H1 (cell line): ENCODE measurements at regions not wholly inside any gene's neighbourhood (a gene's known extent, or its start where the extent isn't known, plus 50 kb on each side); places are given as distances from the start of the nearest gene placed in this dataset.

Source experiments
- CTCF ChIA-PET: fragments of 300-600 bp; sonication (Branson Sonifier 250); formaldehyde crosslinking; loops from one replicate; lab custom pipeline; 2021; ENCODE audit not compliant: partially characterized antibody; lab: Charles Lee
- POLR2A ChIA-PET: fragments of 300-600 bp; sonication (Branson Sonifier 250); formaldehyde crosslinking; loops from one replicate; lab custom pipeline; 2021; ENCODE audit warnings: inconsistent platforms; ENCODE audit not compliant: partially characterized antibody; lab: Charles Lee
- DNase-seq, 2 experiments: peaks; one replicate each; pipeline versions ENCODE4 v3.0.0 to v3.0.0-alpha.2; 2010 to 2022; ENCODE audit warnings: low spot score in 2 of 2, low read depth in 1 of 2, mixed read lengths in 1 of 2
- FAIRE-seq: peaks from 2 replicates; lab custom pipeline; 2011; peaks lifted over from hg19 to GRCh38; lab: Jason Lieb, UNC
- H2AFZ ChIP-seq: 2 replicates; pipeline ENCODE4 v1.8.1; 2012; ENCODE audit warnings: low read length, inconsistent platforms
- H2AK5ac ChIP-seq: 2 replicates; pipeline ENCODE4 v1.6.1; 2013; ENCODE audit warnings: low read depth, low read length
- H2BK120ac ChIP-seq: replicated peaks from 2 replicates; pipeline ENCODE3; 2013; ENCODE audit warnings: low read depth, low read length, inconsistent platforms
- H2BK12ac ChIP-seq: 2 replicates; pipeline ENCODE4 v1.6.1; 2013; ENCODE audit warnings: low read depth, low read length
- H2BK15ac ChIP-seq: 2 replicates; pipeline ENCODE4 v1.6.1; 2013; ENCODE audit warnings: low read length
- H2BK20ac ChIP-seq: 2 replicates; pipeline ENCODE4 v1.6.1; 2013; ENCODE audit warnings: low read length
- H2BK5ac ChIP-seq: 2 replicates; pipeline ENCODE4 v1.6.1; 2013; ENCODE audit warnings: low read depth, low read length
- H3K14ac ChIP-seq: 2 replicates; pipeline ENCODE4 v1.6.1; 2013; ENCODE audit warnings: inconsistent platforms; ENCODE audit not compliant: insufficient read length
- H3K18ac ChIP-seq: 2 replicates; pipeline ENCODE4 v1.6.1; 2013; ENCODE audit warnings: low read length; ENCODE audit errors: extremely low read depth
- H3K23ac ChIP-seq: 2 replicates; pipeline ENCODE4 v1.6.1; 2013; ENCODE audit warnings: inconsistent platforms; ENCODE audit not compliant: insufficient read length
- H3K23me2 ChIP-seq: 2 replicates; pipeline ENCODE4 v1.6.1; 2013; ENCODE audit warnings: low read depth, low read length
- H3K27ac ChIP-seq: 2 replicates; pipeline ENCODE4 v1.6.1; 2011; ENCODE audit warnings: low read depth, low read length, inconsistent platforms
- H3K27me3 ChIP-seq, 4 experiments: replicated peaks in 1 of 4; 1 replicate in 1 of 4; 2 replicates in 3 of 4; pipeline versions ENCODE4 v1.6.1 to v1.8.1; 2011 to 2013; ENCODE audit warnings: low read length in 3 of 4, mild to moderate bottlenecking in 3 of 4, inconsistent platforms in 2 of 4, mixed read lengths in 2 of 4, moderate library complexity in 1 of 4; ENCODE audit not compliant: control insufficient read depth in 3 of 4, insufficient read depth in 3 of 4; ENCODE audit errors: extremely low read depth in 1 of 4
- H3K36me3 ChIP-seq, 4 experiments: 2 replicates each; pipeline versions ENCODE4 v1.6.1 to v1.8.1; 2011 to 2013; ENCODE audit warnings: mild to moderate bottlenecking in 4 of 4, low read length in 3 of 4, moderate library complexity in 2 of 4, control low read depth in 1 of 4, inconsistent platforms in 1 of 4; ENCODE audit not compliant: insufficient read depth in 4 of 4, control insufficient read depth in 2 of 4
- H3K4ac ChIP-seq: replicated peaks from 2 replicates; pipeline ENCODE3; 2013; ENCODE audit warnings: low read length, low read depth, mixed read lengths, inconsistent platforms; ENCODE audit not compliant: insufficient read length
- H3K4me1 ChIP-seq, 4 experiments: replicated peaks in 1 of 4; 1 replicate in 1 of 4; 2 replicates in 3 of 4; pipeline versions ENCODE4 v1.6.1 to v1.8.1; 2011 to 2013; ENCODE audit warnings: low read length in 3 of 4, inconsistent platforms in 2 of 4, mixed read lengths in 1 of 4; ENCODE audit not compliant: insufficient read depth in 4 of 4, control insufficient read depth in 3 of 4
- H3K4me2 ChIP-seq, 2 experiments: 2 replicates each; pipeline versions ENCODE4 v1.6.1 to v1.8.1; 2011 to 2013; ENCODE audit warnings: low read depth in 2 of 2, low read length in 2 of 2, control low read depth in 1 of 2, inconsistent platforms in 1 of 2, mild to moderate bottlenecking in 1 of 2; ENCODE audit not compliant: insufficient read depth in 1 of 2
- H3K4me3 ChIP-seq, 4 experiments: fragments of 200-600, 300-600 bp in 1 of 4; sonication (generic), shearing (Covaris generic), sonication (Bioruptor Twin) in 1 of 4; 2 replicates each; pipeline versions ENCODE4 v1.5.1 to v1.8.1; 2011 to 2016; ENCODE audit warnings: low read length in 4 of 4, low read depth in 3 of 4, control low read depth in 2 of 4, inconsistent platforms in 2 of 4, mild to moderate bottlenecking in 2 of 4, mixed read lengths in 1 of 4, moderate library complexity in 1 of 4; ENCODE audit not compliant: insufficient read depth in 2 of 4; ENCODE audit errors: extremely low read depth in 1 of 4
- H3K56ac ChIP-seq: replicated peaks from 2 replicates; pipeline ENCODE3; 2013; ENCODE audit warnings: low read depth, mild to moderate bottlenecking, mixed read lengths, low read length, inconsistent platforms; ENCODE audit not compliant: insufficient read length
- H3K79me1 ChIP-seq: 2 replicates; pipeline ENCODE4 v1.6.1; 2013; ENCODE audit warnings: low read depth, low read length, control low read depth
- H3K79me2 ChIP-seq, 2 experiments: 2 replicates each; pipeline versions ENCODE4 v1.6.1 to v1.8.1; 2012 to 2013; ENCODE audit warnings: low read length in 2 of 2, mild to moderate bottlenecking in 2 of 2, inconsistent platforms in 1 of 2; ENCODE audit not compliant: insufficient read depth in 2 of 2, control insufficient read depth in 1 of 2
- H3K9ac ChIP-seq, 4 experiments: replicated peaks in 1 of 4; 1 replicate in 1 of 4; 2 replicates in 3 of 4; pipeline versions ENCODE4 v1.6.1 to v1.8.1; 2011 to 2013; ENCODE audit warnings: low read depth in 3 of 4, low read length in 3 of 4, control low read depth in 2 of 4, mild to moderate bottlenecking in 2 of 4, moderate library complexity in 2 of 4, inconsistent platforms in 1 of 4; ENCODE audit errors: extremely low read depth in 1 of 4
- H3K9me3 ChIP-seq, 2 experiments: 2 replicates each; pipeline versions ENCODE4 v1.6.1 to v1.8.1; 2012 to 2013; ENCODE audit warnings: mild to moderate bottlenecking in 2 of 2, moderate library complexity in 2 of 2, control low read depth in 1 of 2, inconsistent platforms in 1 of 2, low read depth in 1 of 2, low read length in 1 of 2, mixed read lengths in 1 of 2; ENCODE audit not compliant: insufficient read depth in 2 of 2
- H4K20me1 ChIP-seq, 2 experiments: replicated peaks in 1 of 2; 2 replicates each; pipeline versions ENCODE3 to v1.8.1; 2011 to 2013; ENCODE audit warnings: inconsistent platforms in 2 of 2, low read length in 2 of 2, mild to moderate bottlenecking in 1 of 2; ENCODE audit not compliant: insufficient read depth in 2 of 2, control insufficient read depth in 1 of 2
- H4K5ac ChIP-seq: 2 replicates; pipeline ENCODE4 v1.6.1; 2013; ENCODE audit warnings: low read length, low read depth, mixed read lengths, inconsistent platforms; ENCODE audit not compliant: insufficient read length
- H4K8ac ChIP-seq: 2 replicates; pipeline ENCODE4 v1.8.0; 2013; ENCODE audit warnings: mild to moderate bottlenecking, moderate library complexity, low read length, inconsistent platforms; ENCODE audit not compliant: insufficient read depth; ENCODE audit errors: extremely low read depth
- H4K91ac ChIP-seq: replicated peaks from 2 replicates; pipeline ENCODE3; 2013; ENCODE audit warnings: low read length, mixed read lengths, inconsistent platforms; ENCODE audit not compliant: insufficient read length
- BCL11A ChIP-seq, 2 experiments: IDR thresholded peaks; one replicate each; pipeline ENCODE4 v1.6.1; 2011; ENCODE audit warnings: low read depth in 2 of 2, low read length in 2 of 2, mild to moderate bottlenecking in 2 of 2
- BRCA1 ChIP-seq: IDR thresholded peaks from 2 replicates; pipeline ENCODE4 v1.6.1; 2012; ENCODE audit warnings: low read depth, low read length, improper control_type of control experiment
- CHD1 ChIP-seq: IDR thresholded peaks from 2 replicates; pipeline ENCODE4 v1.6.1; 2012; ENCODE audit warnings: low read depth, low read length, improper control_type of control experiment
- HDAC6 ChIP-seq: IDR thresholded peaks from one replicate; pipeline ENCODE4 v1.7.1; 2012; ENCODE audit warnings: low read depth, mild to moderate bottlenecking, inconsistent platforms, low read length, moderate library complexity
- JUND ChIP-seq: IDR thresholded peaks from 2 replicates; pipeline ENCODE4 v1.6.1; 2011; ENCODE audit warnings: mild to moderate bottlenecking, improper control_type of control experiment, low read length
- POLR2AphosphoS5 ChIP-seq: IDR thresholded peaks from 2 replicates; pipeline ENCODE4 v1.6.1; 2011; ENCODE audit warnings: low read depth, low read length
- RBBP5 ChIP-seq: IDR thresholded peaks from 2 replicates; pipeline ENCODE4 v1.7.1; 2012; ENCODE audit warnings: low read depth, mild to moderate bottlenecking, inconsistent platforms, low read length, moderate library complexity, borderline replicate concordance
- SIN3A ChIP-seq, 2 experiments: IDR thresholded peaks in 1 of 2; conservative IDR thresholded peaks in 1 of 2; 2 replicates each; pipeline ENCODE4 v1.6.1; 2011 to 2012; ENCODE audit warnings: low read length in 2 of 2, improper control_type of control experiment in 1 of 2, low read depth in 1 of 2, mild to moderate bottlenecking in 1 of 2
- TAF7 ChIP-seq: optimal IDR thresholded peaks from 2 replicates; pipeline ENCODE3; 2011; ENCODE audit warnings: low read depth, mild to moderate bottlenecking, inconsistent platforms, low read length, moderate library complexity, borderline replicate concordance
- TEAD4 ChIP-seq: IDR thresholded peaks from 2 replicates; pipeline ENCODE4 v1.6.1; 2012; ENCODE audit warnings: low read depth, low read length, inconsistent platforms, mixed read lengths
- YY1 ChIP-seq: IDR thresholded peaks from 2 replicates; pipeline ENCODE4 v1.6.1; 2011; ENCODE audit warnings: low read depth, mild to moderate bottlenecking, low read length
- WGBS, 2 experiments: shearing (Covaris generic) in 1 of 2; methylation state at CpG; one replicate each; pipeline versions ENCODE4 v1.1.6 to v1.1.7; 2013 to 2015; ENCODE audit warnings: low lambda C conversion rate in 2 of 2, mixed read lengths in 2 of 2, inconsistent platforms in 1 of 2, low coverage in 1 of 2, missing lambda C conversion rate in 1 of 2; ENCODE audit not compliant: insufficient replicate concordance in 2 of 2, insufficient coverage in 1 of 2, insufficient read length in 1 of 2; ENCODE audit errors: extremely low coverage in 1 of 2, missing lambda C conversion rate in 1 of 2; 5-methylcytosine and 5-hydroxymethylcytosine counted together
- TF ChIP-seq, protein P1 (sequence below), 3 experiments: IDR thresholded peaks; 1 replicate in 2 of 3; 2 replicates in 1 of 3; pipeline versions ENCODE4 v1.5.1 to v1.6.1; 2011; ENCODE audit warnings: low read length in 3 of 3, mild to moderate bottlenecking in 3 of 3, inconsistent platforms in 2 of 3, low read depth in 1 of 3, moderate library complexity in 1 of 3; ENCODE audit not compliant: insufficient read depth in 1 of 3; ENCODE audit errors: control extremely low read depth in 1 of 3

DNA sequence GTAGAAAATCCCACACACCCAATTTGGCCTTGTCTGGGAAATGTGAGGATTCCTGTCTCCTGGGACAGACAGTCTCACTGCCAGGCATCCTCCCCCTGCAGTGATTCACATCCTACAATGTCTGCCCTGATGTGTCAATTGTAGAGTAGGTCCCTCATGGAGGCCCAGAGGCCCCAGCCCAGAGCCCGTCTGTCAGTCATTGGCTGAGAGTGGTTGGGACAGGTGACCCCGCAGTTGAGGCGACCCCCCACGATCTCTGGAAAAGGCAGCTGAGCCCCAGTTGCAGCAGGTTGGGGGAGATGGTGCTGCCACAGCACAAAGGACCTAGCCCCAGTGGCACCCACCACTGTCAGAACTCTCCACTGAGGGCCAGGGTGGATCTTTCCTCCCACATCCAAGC lies 84.3 kb upstream of the INSIG1 start:
- no peak overlapping the region for H3K4me3 ChIP-seq
- 85% methylated on average over 4 of the region's 4 CpGs; no CpG with 5 or more reads in 1 of the 2 experiments for WGBS, 2 experiments
- TF ChIP-seq BCL11A (IDR thresholded peaks at IDR 0.05; ENCODE audit: low read depth in 2 of 2, low read length in 2 of 2) (no peak), RBBP5 (no peak), YY1 (no peak), CHD1 (no peak), POLR2AphosphoS5 (no peak), JUND (no peak), TEAD4 (no peak), TAF7 (no peak), BRCA1 (no peak), SIN3A (conservative IDR thresholded peaks at IDR 0.05 in 1 of 2, IDR thresholded peaks at IDR 0.05 in 1 of 2; ENCODE audit: low read depth in 1 of 2, low read length in 2 of 2) (no peak), HDAC6 (no peak)
- TF ChIP-seq, protein P1, sequence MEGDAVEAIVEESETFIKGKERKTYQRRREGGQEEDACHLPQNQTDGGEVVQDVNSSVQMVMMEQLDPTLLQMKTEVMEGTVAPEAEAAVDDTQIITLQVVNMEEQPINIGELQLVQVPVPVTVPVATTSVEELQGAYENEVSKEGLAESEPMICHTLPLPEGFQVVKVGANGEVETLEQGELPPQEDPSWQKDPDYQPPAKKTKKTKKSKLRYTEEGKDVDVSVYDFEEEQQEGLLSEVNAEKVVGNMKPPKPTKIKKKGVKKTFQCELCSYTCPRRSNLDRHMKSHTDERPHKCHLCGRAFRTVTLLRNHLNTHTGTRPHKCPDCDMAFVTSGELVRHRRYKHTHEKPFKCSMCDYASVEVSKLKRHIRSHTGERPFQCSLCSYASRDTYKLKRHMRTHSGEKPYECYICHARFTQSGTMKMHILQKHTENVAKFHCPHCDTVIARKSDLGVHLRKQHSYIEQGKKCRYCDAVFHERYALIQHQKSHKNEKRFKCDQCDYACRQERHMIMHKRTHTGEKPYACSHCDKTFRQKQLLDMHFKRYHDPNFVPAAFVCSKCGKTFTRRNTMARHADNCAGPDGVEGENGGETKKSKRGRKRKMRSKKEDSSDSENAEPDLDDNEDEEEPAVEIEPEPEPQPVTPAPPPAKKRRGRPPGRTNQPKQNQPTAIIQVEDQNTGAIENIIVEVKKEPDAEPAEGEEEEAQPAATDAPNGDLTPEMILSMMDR (IDR thresholded peaks at IDR 0.05; ENCODE audit: control extremely low read depth in 1 of 3, insufficient read depth in 1 of 3, low read depth in 1 of 3, low read length in 3 of 3): no peak

More for the DNA sequence above, 84.3 kb upstream of the INSIG1 start:
- no peak overlapping the region for H3K4me2 ChIP-seq
- H4K20me1 ChIP-seq: peaks cover 0 to 2% of the 10 kb centered on the region in 2 experiments
- POLR2A ChIA-PET: interaction anchor here (1.0 kb wide), 1 partner anchor 8 kb away, joined by 3 read pairs; no protein-coding TSS in a partner anchor
- no peak overlapping the region for H3K27ac ChIP-seq
- H3K56ac ChIP-seq: no peak overlapping the region
- no peak overlapping the region for H3K23ac ChIP-seq
- peaks cover 5% of the 10 kb centered on the region; the same call in 1 of the 2 replicates for H3K23me2 ChIP-seq
- no peaks in the 10 kb centered on the region for H3K9me3 ChIP-seq
- no peak overlapping the region for H2AK5ac ChIP-seq
- no peaks in the 10 kb centered on the region for H3K79me1 ChIP-seq
- H4K91ac ChIP-seq: no peak overlapping the region
- no peak overlapping the region for H2BK20ac ChIP-seq
- H2AFZ ChIP-seq: no peak overlapping the region
- H4K8ac ChIP-seq: no peak overlapping the region
- no peaks in the 10 kb centered on the region; a peak in 1 of 8 replicates for H3K36me3 ChIP-seq
- H3K9ac ChIP-seq: no peak overlapping the region
- H3K79me2 ChIP-seq: no peaks in the 10 kb centered on the region
- H2BK120ac ChIP-seq: no peak overlapping the region
- FAIRE-seq (no peak), DNase-seq (no peak)
- H3K4me1 ChIP-seq: peaks cover 0 to 12% (median 7%) of the 10 kb centered on the region in 4 experiments; a peak in 5 of 7 replicates
- no peaks in the 10 kb centered on the region for H3K27me3 ChIP-seq
- no peak overlapping the region for H3K18ac ChIP-seq
- CTCF ChIA-PET: no interaction called here
- H4K5ac ChIP-seq: no peak overlapping the region
- no peak overlapping the region for H3K4ac ChIP-seq
- no peak overlapping the region for H3K14ac ChIP-seq
- H2BK5ac ChIP-seq: no peak overlapping the region
- no peak overlapping the region for H2BK15ac ChIP-seq
- no peak overlapping the region for H2BK12ac ChIP-seq
